Peyer's patch (tissue), 4 donors: ENCODE measurements at regions not wholly inside any gene's neighbourhood (a gene's known extent, or its start where the extent isn't known, plus 50 kb on each side); places are given as distances from the start of the nearest gene placed in this dataset.

ENCODE experiments used
- DNase-seq, 3 donors: peaks; one replicate each; pipeline ENCODE4 v3.0.0-alpha.2; 2017 to 2019
- H3K27ac ChIP-seq, 4 donors: fragments of 200-600 bp; sonication (generic); one replicate each; pipeline ENCODE4 v1.5.1; 2016 to 2019
- H3K27me3 ChIP-seq, 2 donors: fragments of 200-600 bp; sonication (generic); one replicate each; pipeline ENCODE4 v1.5.1; 2019
- H3K36me3 ChIP-seq, 3 donors: fragments of 200-600 bp; sonication (generic); one replicate each; pipeline ENCODE4 v1.5.1; 2016 to 2019
- H3K4me1 ChIP-seq, 4 donors: fragments of 200-600 bp; sonication (generic); one replicate each; pipeline ENCODE4 v1.5.1; 2016 to 2019
- H3K4me3 ChIP-seq, 4 donors: fragments of 200-600 bp; sonication (generic); 1 replicate in 3 of 4; 2 replicates in 1 of 4; pipeline ENCODE4 v1.5.1; 2016 to 2019; ENCODE audit warnings: mild to moderate bottlenecking in 1 of 4
- H3K9me3 ChIP-seq, 4 donors: fragments of 200-600 bp; sonication (generic); one replicate each; pipeline ENCODE4 v1.5.1; 2016 to 2019; ENCODE audit warnings: mild to moderate bottlenecking in 1 of 4
- CTCF ChIP-seq, 6 experiments: fragments of 450-650 bp in 4 of 6; fragments of 200-600 bp in 2 of 6; sonication (generic) in 1 of 6; IDR thresholded peaks; one replicate each; pipeline ENCODE4 v1.5.1; 2017 to 2019; ENCODE audit warnings: antibody characterized with exemption in 6 of 6, mild to moderate bottlenecking in 3 of 6, moderate library complexity in 1 of 6
- POLR2A ChIP-seq, 2 donors: fragments of 450-650 bp; IDR thresholded peaks; one replicate each; pipeline ENCODE4 v1.5.1; 2017; ENCODE audit warnings: antibody characterized with exemption in 2 of 2, mild to moderate bottlenecking in 2 of 2, moderate library complexity in 2 of 2

- TF ChIP-seq CTCF (IDR thresholded peaks at IDR 0.05) (no peak), POLR2A (IDR thresholded peaks at IDR 0.05) (no peak)
These were observed 96.2 kb upstream of the SIM2 start for GRCh38 chr21:36602735-36603134.

GRCh38 chr21:36603221-36603620 lies 95.7 kb upstream of the SIM2 start:
- TF ChIP-seq CTCF (IDR thresholded peaks at IDR 0.05) (no peak), POLR2A (IDR thresholded peaks at IDR 0.05) (no peak)
- Histone ChIP-seq H3K27ac (no peak overlapping the region), H3K36me3 (no peaks in the 10 kb centered on the region), H3K4me1 (no peaks in the 10 kb centered on the region), H3K9me3 (no peaks in the 10 kb centered on the region), H3K27me3 (no peaks in the 10 kb centered on the region), H3K4me3 (no peak overlapping the region)
- no peak for DNase-seq

More at GRCh38 chr21:36602735-36603134, 96.2 kb upstream of the SIM2 start:
- no peak for DNase-seq
- H3K4me3 ChIP-seq, result no peak overlapping the region
- no peaks in the 10 kb centered on the region for H3K27me3 ChIP-seq
- H3K27ac ChIP-seq, result no peak overlapping the region
- H3K36me3 ChIP-seq, result no peaks in the 10 kb centered on the region
- H3K9me3 ChIP-seq, result no peaks in the 10 kb centered on the region
- no peaks in the 10 kb centered on the region for H3K4me1 ChIP-seq

- H3K36me3 ChIP-seq, result no peaks in the 10 kb centered on the region
- H3K4me1 ChIP-seq, result no peaks in the 10 kb centered on the region
- TF ChIP-seq POLR2A (IDR thresholded peaks at IDR 0.05) (no peak), CTCF (IDR thresholded peaks at IDR 0.05) (no peak)
- H3K4me3 ChIP-seq, result no peak overlapping the region
- DNase-seq, result no peak
- H3K27me3 ChIP-seq, result no peaks in the 10 kb centered on the region
- no peak overlapping the region for H3K27ac ChIP-seq
- H3K9me3 ChIP-seq, result no peaks in the 10 kb centered on the region
These were observed 93.5 kb upstream of the SIM2 start for GRCh38 chr21:36605426-36605825.

GRCh38 chr21:36606287-36606982 lies 92.5 kb upstream of the SIM2 start:
- TF ChIP-seq POLR2A (IDR thresholded peaks at IDR 0.05) (no peak), CTCF (IDR thresholded peaks at IDR 0.05) (no peak)
- H3K9me3 ChIP-seq, result no peaks in the 10 kb centered on the region
- H3K27ac ChIP-seq, result no peak overlapping the region
- DNase-seq, result no peak
- H3K36me3 ChIP-seq, result no peaks in the 10 kb centered on the region
- H3K27me3 ChIP-seq, result no peaks in the 10 kb centered on the region
- no peaks in the 10 kb centered on the region for H3K4me1 ChIP-seq
- H3K4me3 ChIP-seq, result no peak overlapping the region

- Histone ChIP-seq H3K4me1 (no peaks in the 10 kb centered on the region), H3K27me3 (no peaks in the 10 kb centered on the region), H3K4me3 (no peak overlapping the region), H3K9me3 (no peaks in the 10 kb centered on the region), H3K36me3 (no peaks in the 10 kb centered on the region), H3K27ac (no peak overlapping the region)
- TF ChIP-seq POLR2A (IDR thresholded peaks at IDR 0.05), result no peak
- no peak for TF ChIP-seq CTCF (IDR thresholded peaks at IDR 0.05)
- no peak for DNase-seq
These were observed 92.0 kb upstream of the SIM2 start for GRCh38 chr21:36606983-36607325.
